HL-60/S4 (cell line): ENCODE measurements at regions not wholly inside any gene's neighbourhood (a gene's known extent, or its start where the extent isn't known, plus 50 kb on each side); places are given as distances from the start of the nearest gene placed in this dataset.
"Not testable (repeated sequence)": the region's sequence is repeated elsewhere in the genome, so short reads cannot be mapped to it uniquely, and the experiment has no call there.

Experiments used
- in situ Hi-C: fragments of 300-500 bp; cut with MboI; formaldehyde crosslinking; loops from 2 replicates; pipeline ENCODE4 v1.14.3; 2022; ENCODE audit warnings: low sequenced_read_pairs

- in situ Hi-C loops = no loop called here
These were observed 206.3 kb upstream of the PRSS1 start for GRCh38 chr7:142542942-142543341.

- in situ Hi-C loops = no loop called here
These were observed 207.2 kb upstream of the PRSS1 start for GRCh38 chr7:142542105-142542504.

DNA sequence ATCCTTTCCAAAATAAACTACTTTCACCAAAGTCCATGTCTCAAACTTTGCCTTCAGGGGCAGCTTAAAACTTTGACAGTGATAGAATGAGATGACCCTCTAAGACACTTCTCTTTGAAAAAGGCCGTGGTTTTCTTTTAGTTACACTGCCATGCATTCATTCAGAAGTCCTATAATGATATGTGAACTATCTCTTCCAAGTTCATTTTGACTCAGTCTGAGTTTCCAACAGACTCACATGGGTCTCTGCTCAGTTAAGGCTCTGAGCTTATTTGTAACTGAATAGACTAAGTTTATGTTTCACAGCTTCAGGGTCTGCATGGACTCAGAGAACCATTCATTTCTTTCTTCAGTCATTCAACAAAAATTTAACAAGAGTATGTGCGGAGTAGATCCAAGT, 208.9 kb upstream of the PRSS1 start:
- in situ Hi-C loops = no loop called here

DNA sequence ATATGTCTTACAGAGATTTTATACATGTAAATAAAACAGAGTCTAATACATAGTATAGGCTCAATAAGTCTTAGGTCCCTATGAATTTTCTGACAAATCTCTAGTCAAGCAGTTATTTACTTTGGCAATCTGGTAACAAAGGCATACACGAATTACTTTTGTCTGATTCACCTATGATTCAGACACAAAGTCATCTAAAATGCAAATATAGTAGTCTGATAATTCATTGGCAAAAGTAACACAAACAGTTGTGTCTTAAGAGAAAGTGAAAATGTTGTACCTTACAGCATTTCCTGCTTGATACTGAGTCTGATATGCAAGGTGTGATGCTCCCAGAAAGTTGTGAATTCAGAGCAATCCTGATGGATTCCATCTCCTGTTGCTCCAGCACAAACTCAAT, 209.4 kb upstream of the PRSS1 start:
- in situ Hi-C loops = no loop called here

DNA sequence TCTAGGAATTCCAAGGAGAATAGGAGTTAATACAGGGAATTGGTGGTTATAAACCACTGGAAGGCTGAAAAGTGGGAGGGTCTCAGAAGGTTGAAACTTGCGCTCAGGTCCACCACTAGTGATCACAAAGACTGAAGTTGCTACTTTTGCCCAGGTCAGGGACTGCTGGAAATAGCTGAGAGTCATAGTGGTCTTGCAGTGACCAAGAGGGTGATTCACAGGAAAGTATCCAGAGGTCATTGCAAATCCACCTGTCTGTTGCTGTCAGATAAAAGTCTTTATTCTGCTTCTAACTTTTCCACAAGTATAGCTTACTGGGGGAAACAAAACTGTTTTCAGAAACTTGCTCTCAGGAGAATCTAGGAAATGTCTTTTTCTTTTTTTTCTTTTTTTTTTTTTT, 211.5 kb upstream of the PRSS1 start:
- in situ Hi-C loops = no loop called here

GRCh38 chr7:142535123-142535779, 214.0 kb upstream of the PRSS1 start:
- in situ Hi-C loops = no loop called here

DNA sequence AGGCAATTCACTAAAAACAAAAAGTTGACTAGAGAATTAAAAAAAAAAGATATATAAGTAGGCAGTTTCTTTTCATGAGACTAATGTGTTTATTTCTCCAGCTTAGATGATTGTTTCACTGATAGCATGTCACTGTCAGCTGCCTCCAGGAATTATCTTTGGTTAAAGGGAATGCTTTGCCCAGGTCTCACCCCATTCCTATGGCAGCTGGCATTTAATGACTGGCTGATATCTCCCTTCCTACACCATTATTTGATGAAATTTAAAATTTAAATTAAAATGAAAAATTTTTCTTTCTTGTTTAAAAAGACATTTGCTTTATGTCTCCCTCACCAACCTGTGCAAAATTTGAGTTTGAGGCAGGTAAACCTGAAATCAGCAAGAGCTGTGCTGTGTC, 214.5 kb upstream of the PRSS1 start:
- in situ Hi-C loops = no loop called here

GRCh38 chr7:142533920-142534319, 215.4 kb upstream of the PRSS1 start:
- in situ Hi-C loops = no loop called here

- in situ Hi-C loops = no loop called here
These were observed 219.7 kb upstream of the PRSS1 start for GRCh38 chr7:142529591-142529990.

GRCh38 chr7:142528608-142529408, 220.5 kb upstream of the PRSS1 start:
- in situ Hi-C loops = no loop called here

DNA sequence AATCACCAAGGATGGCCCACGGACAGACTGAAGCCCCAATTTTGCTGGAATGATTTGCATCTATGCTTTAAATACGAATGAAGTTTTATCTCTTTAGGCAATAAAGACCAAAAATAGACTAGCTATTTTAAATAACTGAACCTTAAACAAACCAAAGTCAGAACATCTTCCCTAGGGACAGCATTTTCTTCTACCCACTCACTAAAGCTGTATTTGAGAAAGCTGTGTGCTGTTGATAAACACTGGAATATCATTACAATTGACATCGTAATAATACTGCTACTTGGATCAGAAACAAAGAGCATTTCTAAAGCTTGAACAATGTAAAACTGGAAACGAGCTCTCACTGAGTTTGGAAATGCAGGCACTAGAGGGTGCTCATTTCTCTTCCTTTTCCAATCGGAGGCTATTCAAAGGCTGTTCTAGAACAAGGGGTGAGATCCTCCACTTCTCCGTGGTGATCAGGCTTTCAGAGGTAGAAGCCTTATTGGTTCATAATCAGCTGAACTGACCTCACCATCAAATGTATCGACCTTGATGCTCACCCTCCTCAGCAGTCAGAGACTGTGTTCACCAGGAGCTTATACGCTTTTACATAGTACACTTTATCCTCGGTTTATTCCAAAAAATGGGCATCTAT, 225.3 kb upstream of the PRSS1 start:
- in situ Hi-C loops = no loop called here

- in situ Hi-C loops = no loop called here
These were observed 226.5 kb upstream of the PRSS1 start for GRCh38 chr7:142522735-142523134.

DNA sequence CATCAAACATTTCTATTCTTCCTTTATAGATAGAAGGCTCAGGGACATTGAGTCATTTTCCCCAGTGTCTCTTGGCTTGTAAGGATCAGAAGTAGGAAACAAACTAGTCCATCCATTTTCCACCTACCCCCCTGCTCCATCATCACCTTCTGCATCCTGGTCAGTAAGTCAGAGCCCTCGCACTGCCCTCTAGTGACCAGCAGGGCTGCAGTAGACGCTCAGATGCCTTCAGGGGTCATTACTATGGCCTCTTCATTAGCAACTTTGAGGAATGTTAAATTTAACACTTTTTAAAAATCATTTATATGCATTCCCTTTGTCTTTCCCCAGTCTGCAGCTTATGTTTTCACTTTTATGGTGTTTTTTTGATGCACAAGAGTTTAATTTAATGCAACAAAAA, 228.4 kb upstream of the PRSS1 start:
- in situ Hi-C loops = not testable (repeated sequence)

GRCh38 chr7:142520455-142520854, 228.8 kb upstream of the PRSS1 start:
- in situ Hi-C loops = not testable (repeated sequence)

DNA sequence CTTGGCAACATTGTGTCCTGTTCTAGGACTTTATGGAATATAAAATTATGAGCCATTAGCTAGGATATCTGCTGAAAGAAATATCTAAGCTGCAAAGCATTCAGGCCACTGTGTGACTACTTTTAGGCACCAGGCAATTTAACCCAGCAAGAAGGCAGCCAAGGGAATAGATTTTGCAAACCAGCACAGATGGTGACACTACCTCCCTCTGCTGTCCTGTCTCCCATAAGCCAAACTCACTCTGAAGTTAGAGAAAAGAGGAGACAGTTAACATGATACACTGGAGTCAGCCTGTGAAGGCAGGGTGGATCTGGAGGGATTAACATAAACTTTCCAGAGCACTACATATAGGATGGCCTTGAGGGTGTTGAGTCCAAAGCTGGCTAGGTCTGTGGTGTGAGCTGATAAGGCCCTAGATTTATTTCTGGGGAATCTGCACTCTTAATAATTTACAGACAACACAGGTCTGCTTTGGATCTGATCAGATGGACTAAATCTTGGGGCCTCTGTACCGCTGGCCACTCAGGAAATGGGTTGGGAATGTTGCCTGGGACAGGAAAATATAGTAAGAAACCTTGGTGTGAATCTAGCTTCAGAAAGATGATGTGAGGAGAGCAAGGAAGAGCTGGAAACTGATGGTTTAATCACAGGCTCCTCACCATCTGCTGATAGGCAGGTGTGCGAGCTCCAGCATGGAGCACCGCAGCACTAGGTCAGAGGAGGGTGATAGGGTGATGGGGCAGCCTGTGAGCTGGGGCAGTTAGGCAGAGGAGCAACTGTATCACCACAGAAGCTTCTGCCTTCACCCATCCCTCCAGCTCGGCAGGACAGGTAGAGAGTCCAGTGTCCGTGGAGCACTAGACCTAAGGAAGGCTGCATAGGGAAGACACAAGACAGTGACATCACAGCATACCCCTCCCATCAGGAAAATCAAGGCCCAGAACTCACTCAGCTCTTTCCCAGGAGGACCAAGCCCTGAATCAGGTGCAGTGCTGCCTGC, 229.9 kb upstream of the PRSS1 start:
- in situ Hi-C loops = no loop called here

DNA sequence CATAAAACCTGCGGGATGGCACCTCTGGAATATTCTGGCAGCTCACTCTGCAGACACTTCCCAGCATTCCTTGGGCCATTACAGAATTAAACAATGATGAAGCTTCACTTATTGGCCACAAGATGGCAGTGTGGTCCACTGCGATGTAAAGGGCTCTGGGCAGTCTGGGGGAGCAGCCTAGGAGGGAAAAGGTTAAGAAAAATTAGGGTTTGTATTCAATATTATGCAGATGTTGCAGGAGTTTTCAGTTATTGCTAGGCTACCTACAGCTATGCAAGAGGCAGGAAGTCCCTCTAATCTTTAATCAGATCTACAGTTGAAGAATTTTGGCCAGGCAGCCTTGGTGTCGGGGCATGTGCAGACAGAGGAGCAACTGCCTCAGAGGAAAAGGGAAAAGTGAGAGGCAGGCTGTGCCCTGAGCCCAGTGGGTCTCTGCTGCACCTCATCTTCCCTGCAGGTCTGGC, 233.2 kb upstream of the PRSS1 start:
- in situ Hi-C loops = no loop called here

DNA sequence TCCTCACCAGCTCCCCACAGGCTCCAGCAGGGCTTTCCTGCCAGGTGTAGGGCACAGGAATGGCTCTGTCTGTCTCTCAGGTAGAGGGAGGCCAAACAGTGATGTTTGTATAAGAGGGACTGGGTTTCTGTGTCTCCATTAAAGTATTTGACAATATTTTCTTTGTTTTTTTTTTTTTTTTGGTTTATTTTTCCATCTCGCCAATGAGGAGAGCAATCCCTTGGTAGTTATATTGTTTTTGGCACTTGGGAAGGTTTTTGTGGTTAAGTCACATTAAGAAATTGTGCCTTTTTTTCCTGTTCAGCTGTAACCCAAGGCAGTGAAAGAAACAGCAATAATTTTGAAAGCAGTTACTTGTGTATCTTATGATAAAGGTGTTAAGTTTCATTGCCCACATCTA, 234.6 kb upstream of the PRSS1 start:
- in situ Hi-C loops = not testable (repeated sequence)

- in situ Hi-C loops = no loop called here
These were observed 235.9 kb upstream of the PRSS1 start for GRCh38 chr7:142513178-142513955.

DNA sequence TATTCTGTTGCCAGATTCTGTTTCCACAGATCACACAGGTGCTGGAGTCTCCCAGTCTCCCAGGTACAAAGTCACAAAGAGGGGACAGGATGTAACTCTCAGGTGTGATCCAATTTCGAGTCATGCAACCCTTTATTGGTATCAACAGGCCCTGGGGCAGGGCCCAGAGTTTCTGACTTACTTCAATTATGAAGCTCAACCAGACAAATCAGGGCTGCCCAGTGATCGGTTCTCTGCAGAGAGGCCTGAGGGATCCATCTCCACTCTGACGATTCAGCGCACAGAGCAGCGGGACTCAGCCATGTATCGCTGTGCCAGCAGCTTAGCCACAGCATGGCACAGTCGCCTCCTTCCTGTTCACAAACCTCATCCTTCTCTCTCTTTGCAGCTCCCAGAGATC, 237.5 kb upstream of the PRSS1 start:
- in situ Hi-C loops = no loop called here

DNA sequence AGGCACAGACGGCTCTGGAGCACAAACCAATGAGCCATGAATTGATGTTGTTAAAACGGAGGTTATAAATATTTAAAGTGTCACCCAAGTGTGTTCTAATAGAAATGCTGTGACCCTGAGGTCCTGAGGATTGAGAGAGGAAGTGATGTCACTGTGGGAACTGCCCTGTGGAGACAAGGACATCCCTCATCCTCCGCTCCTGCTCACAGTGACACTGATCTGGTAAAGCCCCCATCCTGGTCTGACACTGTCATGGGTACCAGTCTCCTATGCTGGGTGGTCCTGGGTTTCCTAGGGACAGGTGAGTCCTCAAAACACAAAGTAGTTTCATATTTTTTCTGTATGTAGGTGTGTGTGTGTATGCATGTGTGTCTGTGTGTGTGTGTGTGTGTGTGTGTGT, 237.9 kb upstream of the PRSS1 start:
- in situ Hi-C loops = no loop called here
